SU-DHL-6 (cell line): ENCODE measurements at regions not wholly inside any gene's neighbourhood (a gene's known extent, or its start where the extent isn't known, plus 50 kb on each side); places are given as distances from the start of the nearest gene placed in this dataset.

Source experiments
- EZH2phosphoT487 ChIP-seq: fragments of 200-600 bp; sonication (generic), shearing (Covaris generic); conservative IDR thresholded peaks from 2 replicates; pipeline ENCODE4 v1.6.1; 2018; ENCODE audit warnings: mild to moderate bottlenecking, antibody characterized with exemption, low read length, moderate library complexity, mixed read lengths
- TF ChIP-seq, protein P1 (sequence below): fragments of 200-600 bp; sonication (generic); IDR thresholded peaks from one replicate; pipeline ENCODE4 v1.5.1; 2017; ENCODE audit warnings: antibody characterized with exemption, mild to moderate bottlenecking, low read length, moderate library complexity; ENCODE audit not compliant: insufficient read depth, poor library complexity, severe bottlenecking

DNA sequence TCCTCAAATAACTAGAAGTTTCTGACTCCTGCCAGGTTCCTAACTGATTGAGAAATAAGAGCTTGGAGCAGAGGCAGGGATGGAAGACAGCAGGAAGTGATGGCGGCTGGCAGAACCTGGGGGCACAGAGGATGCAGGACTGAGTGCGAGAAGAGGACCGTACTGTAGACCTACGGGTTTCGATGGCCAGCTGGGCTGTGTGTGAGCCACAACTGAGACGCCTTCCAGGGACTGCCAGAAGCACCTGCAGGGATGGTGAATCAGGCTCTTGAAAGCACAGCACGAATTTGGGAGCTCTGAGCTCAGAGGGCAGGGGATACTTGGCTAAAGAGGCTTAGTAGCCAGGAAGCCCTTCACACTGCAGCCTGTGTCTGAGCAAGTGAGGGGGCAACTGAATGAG is 165.6 kb downstream of the ABHD5 start:
- TF ChIP-seq, protein P1, sequence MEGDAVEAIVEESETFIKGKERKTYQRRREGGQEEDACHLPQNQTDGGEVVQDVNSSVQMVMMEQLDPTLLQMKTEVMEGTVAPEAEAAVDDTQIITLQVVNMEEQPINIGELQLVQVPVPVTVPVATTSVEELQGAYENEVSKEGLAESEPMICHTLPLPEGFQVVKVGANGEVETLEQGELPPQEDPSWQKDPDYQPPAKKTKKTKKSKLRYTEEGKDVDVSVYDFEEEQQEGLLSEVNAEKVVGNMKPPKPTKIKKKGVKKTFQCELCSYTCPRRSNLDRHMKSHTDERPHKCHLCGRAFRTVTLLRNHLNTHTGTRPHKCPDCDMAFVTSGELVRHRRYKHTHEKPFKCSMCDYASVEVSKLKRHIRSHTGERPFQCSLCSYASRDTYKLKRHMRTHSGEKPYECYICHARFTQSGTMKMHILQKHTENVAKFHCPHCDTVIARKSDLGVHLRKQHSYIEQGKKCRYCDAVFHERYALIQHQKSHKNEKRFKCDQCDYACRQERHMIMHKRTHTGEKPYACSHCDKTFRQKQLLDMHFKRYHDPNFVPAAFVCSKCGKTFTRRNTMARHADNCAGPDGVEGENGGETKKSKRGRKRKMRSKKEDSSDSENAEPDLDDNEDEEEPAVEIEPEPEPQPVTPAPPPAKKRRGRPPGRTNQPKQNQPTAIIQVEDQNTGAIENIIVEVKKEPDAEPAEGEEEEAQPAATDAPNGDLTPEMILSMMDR = no peak
- no peak for TF ChIP-seq EZH2phosphoT487
